ENCODE measurements at regions not wholly inside any gene's neighbourhood (a gene's known extent, or its start where the extent isn't known, plus 50 kb on each side); places are given as distances from the start of the nearest gene placed in this dataset.

DNA sequence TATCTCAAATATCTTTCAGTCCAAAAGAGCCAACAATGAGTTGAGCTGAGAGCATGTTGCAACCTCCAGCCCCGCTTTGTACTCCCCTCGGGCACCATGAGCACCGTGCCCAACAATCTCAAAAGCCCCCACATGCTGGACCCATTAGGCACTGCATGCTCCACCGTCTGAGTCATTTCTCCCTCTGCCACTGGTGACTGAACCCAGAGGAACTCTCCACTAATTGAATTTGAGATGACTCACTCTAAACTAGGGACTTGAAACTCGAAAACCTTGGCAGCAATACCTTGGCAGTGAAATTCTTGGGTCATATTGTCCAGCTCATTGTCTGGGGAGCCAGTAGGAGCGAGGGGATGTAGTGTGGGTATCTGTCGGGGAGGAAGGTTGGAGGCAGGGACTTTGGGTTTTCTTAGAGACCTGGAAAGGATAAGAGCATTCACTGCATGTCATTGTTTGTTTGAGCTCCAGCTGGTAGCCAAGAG is 49.9 kb upstream of the SLIT3 start:
- no TSS peak for BruUV-seq (replicated peaks)
- no peak for FAIRE-seq
- H3K79me2 ChIP-seq (ENCODE audit: control insufficient read depth, insufficient read depth, low read length) = no peaks in the 10 kb centered on the region
- POLR2A ChIA-PET = no interaction called here
- 0% methylated on average over 7 of the region's 7 CpGs for WGBS (ENCODE audit: insufficient coverage, low coverage, missing lambda C conversion rate)
- no peak overlapping the region for H3K4me3 ChIP-seq
- no peaks in the 10 kb centered on the region for H3K27me3 ChIP-seq (ENCODE audit: control insufficient read depth in 2 of 2, insufficient read depth in 2 of 2, low read length in 2 of 2)
- H3K27ac ChIP-seq (ENCODE audit: extremely low read depth, low read depth, low read length) = no peak overlapping the region
- no peak overlapping the region for H3K4me2 ChIP-seq (ENCODE audit: insufficient read depth, low read length)
- H3K4me1 ChIP-seq (replicated peaks in 1 of 2; ENCODE audit: control insufficient read depth in 2 of 2, insufficient read depth in 2 of 2, low read length in 2 of 2) = no peaks in the 10 kb centered on the region
- in situ Hi-C loops (cut with MboI) (no loop called here), intact Hi-C loops (cut with micrococcal nuclease) (no loop called here)
- H3K9me3 ChIP-seq (replicated peaks; ENCODE audit: control insufficient read depth, insufficient read depth, low read depth, low read length) = no peaks in the 10 kb centered on the region
- DNase-seq (ENCODE audit: extremely low read depth in 1 of 4, low spot score in 3 of 4) = no peak
- no peak for ATAC-seq
- no peak overlapping the region for H2AFZ ChIP-seq (ENCODE audit: low read depth, low read length)
- no peak overlapping the region for H3K9ac ChIP-seq (ENCODE audit: insufficient read depth in 1 of 2, low read depth in 2 of 2, low read length in 2 of 2)
- H4K20me1 ChIP-seq (replicated peaks; ENCODE audit: control insufficient read depth, insufficient read depth, low read length) = no peaks in the 10 kb centered on the region
- no peaks in the 10 kb centered on the region for H3K9me1 ChIP-seq (ENCODE audit: control insufficient read depth, insufficient read depth, low read length)
- CTCF ChIA-PET (ENCODE audit: low intra/inter-chr PET ratio) = no interaction called here
- H3K36me3 ChIP-seq (ENCODE audit: control insufficient read depth, insufficient read depth, low read length) = no peaks in the 10 kb centered on the region
- TF ChIP-seq SIN3B (IDR thresholded peaks at IDR 0.05; ENCODE audit: low read depth) (no peak), ZNF57 (CRISPR knock-in tag; IDR thresholded peaks at IDR 0.05) (no peak), NCOA1 (IDR thresholded peaks at IDR 0.05; ENCODE audit: low read depth) (no peak), SNIP1 (IDR thresholded peaks at IDR 0.05; ENCODE audit: low read depth) (no peak), ZNF668 (CRISPR knock-in tag; IDR thresholded peaks at IDR 0.05) (no peak), SNRNP70 (optimal IDR thresholded peaks at IDR 0.05; ENCODE audit: low read depth, low read length) (no peak), SMARCB1 (IDR thresholded peaks at IDR 0.05; ENCODE audit: insufficient read length, low read depth) (no peak), STAG1 (CRISPR knock-in tag; IDR thresholded peaks at IDR 0.05; ENCODE audit: borderline replicate concordance) (no peak), HDAC8 (tag; IDR thresholded peaks at IDR 0.05) (no peak), ZNF445 (CRISPR knock-in tag; IDR thresholded peaks at IDR 0.05; ENCODE audit: low read depth) (no peak), EWSR1 (IDR thresholded peaks at IDR 0.05; ENCODE audit: borderline replicate concordance, low read depth, partially characterized antibody) (no peak), PCBP1 (IDR thresholded peaks at IDR 0.05; ENCODE audit: low read depth, low read length, poor library complexity, severe bottlenecking) (no peak)
- TF ChIP-seq, protein P1, sequence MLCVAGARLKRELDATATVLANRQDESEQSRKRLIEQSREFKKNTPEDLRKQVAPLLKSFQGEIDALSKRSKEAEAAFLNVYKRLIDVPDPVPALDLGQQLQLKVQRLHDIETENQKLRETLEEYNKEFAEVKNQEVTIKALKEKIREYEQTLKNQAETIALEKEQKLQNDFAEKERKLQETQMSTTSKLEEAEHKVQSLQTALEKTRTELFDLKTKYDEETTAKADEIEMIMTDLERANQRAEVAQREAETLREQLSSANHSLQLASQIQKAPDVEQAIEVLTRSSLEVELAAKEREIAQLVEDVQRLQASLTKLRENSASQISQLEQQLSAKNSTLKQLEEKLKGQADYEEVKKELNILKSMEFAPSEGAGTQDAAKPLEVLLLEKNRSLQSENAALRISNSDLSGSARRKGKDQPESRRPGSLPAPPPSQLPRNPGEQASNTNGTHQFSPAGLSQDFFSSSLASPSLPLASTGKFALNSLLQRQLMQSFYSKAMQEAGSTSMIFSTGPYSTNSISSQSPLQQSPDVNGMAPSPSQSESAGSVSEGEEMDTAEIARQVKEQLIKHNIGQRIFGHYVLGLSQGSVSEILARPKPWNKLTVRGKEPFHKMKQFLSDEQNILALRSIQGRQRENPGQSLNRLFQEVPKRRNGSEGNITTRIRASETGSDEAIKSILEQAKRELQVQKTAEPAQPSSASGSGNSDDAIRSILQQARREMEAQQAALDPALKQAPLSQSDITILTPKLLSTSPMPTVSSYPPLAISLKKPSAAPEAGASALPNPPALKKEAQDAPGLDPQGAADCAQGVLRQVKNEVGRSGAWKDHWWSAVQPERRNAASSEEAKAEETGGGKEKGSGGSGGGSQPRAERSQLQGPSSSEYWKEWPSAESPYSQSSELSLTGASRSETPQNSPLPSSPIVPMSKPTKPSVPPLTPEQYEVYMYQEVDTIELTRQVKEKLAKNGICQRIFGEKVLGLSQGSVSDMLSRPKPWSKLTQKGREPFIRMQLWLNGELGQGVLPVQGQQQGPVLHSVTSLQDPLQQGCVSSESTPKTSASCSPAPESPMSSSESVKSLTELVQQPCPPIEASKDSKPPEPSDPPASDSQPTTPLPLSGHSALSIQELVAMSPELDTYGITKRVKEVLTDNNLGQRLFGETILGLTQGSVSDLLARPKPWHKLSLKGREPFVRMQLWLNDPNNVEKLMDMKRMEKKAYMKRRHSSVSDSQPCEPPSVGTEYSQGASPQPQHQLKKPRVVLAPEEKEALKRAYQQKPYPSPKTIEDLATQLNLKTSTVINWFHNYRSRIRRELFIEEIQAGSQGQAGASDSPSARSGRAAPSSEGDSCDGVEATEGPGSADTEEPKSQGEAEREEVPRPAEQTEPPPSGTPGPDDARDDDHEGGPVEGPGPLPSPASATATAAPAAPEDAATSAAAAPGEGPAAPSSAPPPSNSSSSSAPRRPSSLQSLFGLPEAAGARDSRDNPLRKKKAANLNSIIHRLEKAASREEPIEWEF (CRISPR knock-in tag; IDR thresholded peaks at IDR 0.05) = no peak

Data from K562 (cell line).